ENCODE measurements at regions not wholly inside any gene's neighbourhood (a gene's known extent, or its start where the extent isn't known, plus 50 kb on each side); places are given as distances from the start of the nearest gene placed in this dataset.

GRCh38 chr1:65486613-65487012 lies 66.1 kb downstream of the LEPR start:
- Mint-ChIP-seq H3K27me3 (no peaks in the 10 kb centered on the region), H3K27ac (no peak overlapping the region), H3K4me3 (no peak overlapping the region), H3K9me3 (no peaks in the 10 kb centered on the region), H3K4me1 (no peaks in the 10 kb centered on the region), H3K36me3 (ENCODE audit: low read depth) (no peaks in the 10 kb centered on the region)
- CTCF ChIA-PET = interaction anchor here (1.4 kb wide), 1 partner anchor 11 kb away, joined by 3 read pairs; no protein-coding TSS in a partner anchor
- DNase-seq = no peak
- POLR2A ChIA-PET = no interaction called here

GRCh38 chr1:65489481-65489880 lies 69.0 kb downstream of the LEPR start:
- H3K9me3 Mint-ChIP-seq = no peaks in the 10 kb centered on the region
- no peaks in the 10 kb centered on the region for H3K27me3 Mint-ChIP-seq
- no peaks in the 10 kb centered on the region for H3K4me1 Mint-ChIP-seq
- POLR2A ChIA-PET = no interaction called here
- H3K27ac Mint-ChIP-seq = no peak overlapping the region
- CTCF ChIA-PET = no interaction called here
- no peaks in the 10 kb centered on the region for H3K36me3 Mint-ChIP-seq (ENCODE audit: low read depth)
- H3K4me3 Mint-ChIP-seq = no peak overlapping the region
- DNase-seq = no peak

GRCh38 chr1:65490231-65491009 lies 70.0 kb downstream of the LEPR start:
- DNase-seq = no peak
- Mint-ChIP-seq H3K27me3 (no peaks in the 10 kb centered on the region), H3K4me1 (no peaks in the 10 kb centered on the region), H3K9me3 (no peaks in the 10 kb centered on the region), H3K4me3 (no peak overlapping the region), H3K27ac (no peak overlapping the region), H3K36me3 (ENCODE audit: low read depth) (no peaks in the 10 kb centered on the region)
- ChIA-PET POLR2A (no interaction called here), CTCF (no interaction called here)

- ChIA-PET CTCF (interaction anchor here (1.7 kb wide), 1 partner anchor 12 kb away, joined by 7 read pairs; no protein-coding TSS in a partner anchor), POLR2A (no interaction called here)
- no peaks in the 10 kb centered on the region for H3K4me1 Mint-ChIP-seq
- no peak overlapping the region for H3K4me3 Mint-ChIP-seq
- H3K9me3 Mint-ChIP-seq = no peaks in the 10 kb centered on the region
- H3K27me3 Mint-ChIP-seq = no peaks in the 10 kb centered on the region
- no peak for DNase-seq
- no peaks in the 10 kb centered on the region for H3K36me3 Mint-ChIP-seq (ENCODE audit: low read depth)
- no peak overlapping the region for H3K27ac Mint-ChIP-seq
These were observed 71.0 kb downstream of the LEPR start for GRCh38 chr1:65491472-65491871.

- H3K9me3 Mint-ChIP-seq = no peaks in the 10 kb centered on the region
- no peaks in the 10 kb centered on the region for H3K36me3 Mint-ChIP-seq (ENCODE audit: low read depth)
- no peak overlapping the region for H3K4me3 Mint-ChIP-seq
- H3K4me1 Mint-ChIP-seq = no peaks in the 10 kb centered on the region
- no peak for DNase-seq
- POLR2A ChIA-PET = no interaction called here
- H3K27ac Mint-ChIP-seq = no peak overlapping the region
- CTCF ChIA-PET = no interaction called here
- no peaks in the 10 kb centered on the region for H3K27me3 Mint-ChIP-seq
These were observed 73.3 kb downstream of the LEPR start for GRCh38 chr1:65493802-65494201.

- H3K27me3 Mint-ChIP-seq = no peaks in the 10 kb centered on the region
- no peak overlapping the region for H3K4me3 Mint-ChIP-seq
- no peaks in the 10 kb centered on the region for H3K36me3 Mint-ChIP-seq (ENCODE audit: low read depth)
- DNase-seq = no peak
- H3K4me1 Mint-ChIP-seq = no peaks in the 10 kb centered on the region
- ChIA-PET CTCF (no interaction called here), POLR2A (no interaction called here)
- no peaks in the 10 kb centered on the region for H3K9me3 Mint-ChIP-seq
- no peak overlapping the region for H3K27ac Mint-ChIP-seq
These were observed 74.2 kb downstream of the LEPR start for GRCh38 chr1:65494671-65495070.

- CTCF ChIA-PET = no interaction called here
- H3K9me3 Mint-ChIP-seq = no peaks in the 10 kb centered on the region
These were observed 74.7 kb downstream of the LEPR start for GRCh38 chr1:65495137-65495536.

GRCh38 chr1:65497256-65497830 lies 76.9 kb downstream of the LEPR start:
- Mint-ChIP-seq H3K9me3 (no peaks in the 10 kb centered on the region), H3K4me3 (no peak overlapping the region), H3K36me3 (ENCODE audit: low read depth) (no peaks in the 10 kb centered on the region), H3K4me1 (no peaks in the 10 kb centered on the region), H3K27me3 (no peaks in the 10 kb centered on the region), H3K27ac (no peak overlapping the region)
- CTCF ChIA-PET = no interaction called here
- no peak for DNase-seq
- POLR2A ChIA-PET = no interaction called here

More at GRCh38 chr1:65495137-65495536, 74.7 kb downstream of the LEPR start:
- no peak overlapping the region for H3K27ac Mint-ChIP-seq
- no peak overlapping the region for H3K4me3 Mint-ChIP-seq
- POLR2A ChIA-PET = no interaction called here
- H3K36me3 Mint-ChIP-seq (ENCODE audit: low read depth) = no peaks in the 10 kb centered on the region
- no peaks in the 10 kb centered on the region for H3K27me3 Mint-ChIP-seq
- no peaks in the 10 kb centered on the region for H3K4me1 Mint-ChIP-seq
- DNase-seq = no peak

GRCh38 chr1:65503427-65503826 lies 83.0 kb downstream of the LEPR start:
- H3K4me1 Mint-ChIP-seq = no peaks in the 10 kb centered on the region
- CTCF ChIA-PET = no interaction called here

GRCh38 chr1:65504263-65504662 lies 83.8 kb downstream of the LEPR start:
- no peaks in the 10 kb centered on the region for H3K4me1 Mint-ChIP-seq
- no peaks in the 10 kb centered on the region for H3K36me3 Mint-ChIP-seq (ENCODE audit: low read depth)
- POLR2A ChIA-PET = no interaction called here
- H3K27me3 Mint-ChIP-seq = peaks cover 2% of the 10 kb centered on the region
- no peak overlapping the region for H3K4me3 Mint-ChIP-seq
- DNase-seq = no peak
- H3K27ac Mint-ChIP-seq = no peak overlapping the region
- CTCF ChIA-PET = no interaction called here
- no peaks in the 10 kb centered on the region for H3K9me3 Mint-ChIP-seq

More at GRCh38 chr1:65503427-65503826, 83.0 kb downstream of the LEPR start:
- H3K9me3 Mint-ChIP-seq = no peaks in the 10 kb centered on the region
- no peak overlapping the region for H3K27ac Mint-ChIP-seq
- POLR2A ChIA-PET = no interaction called here
- no peak overlapping the region for H3K4me3 Mint-ChIP-seq
- peaks cover 2% of the 10 kb centered on the region for H3K27me3 Mint-ChIP-seq
- DNase-seq = no peak
- no peaks in the 10 kb centered on the region for H3K36me3 Mint-ChIP-seq (ENCODE audit: low read depth)

GRCh38 chr1:65505547-65506300 lies 85.3 kb downstream of the LEPR start:
- no peaks in the 10 kb centered on the region for H3K36me3 Mint-ChIP-seq (ENCODE audit: low read depth)
- DNase-seq = no peak
- H3K4me3 Mint-ChIP-seq = no peak overlapping the region
- H3K9me3 Mint-ChIP-seq = no peaks in the 10 kb centered on the region
- H3K27ac Mint-ChIP-seq = no peak overlapping the region
- H3K27me3 Mint-ChIP-seq = peaks cover 2% of the 10 kb centered on the region
- no peaks in the 10 kb centered on the region for H3K4me1 Mint-ChIP-seq
- ChIA-PET CTCF (interaction anchor here (0.5 kb wide), 2 partner anchors 195 to 270 kb away, joined by 4 read pairs; no protein-coding TSS in a partner anchor), POLR2A (no interaction called here)

- H3K9me3 Mint-ChIP-seq = no peaks in the 10 kb centered on the region
- ChIA-PET CTCF (no interaction called here), POLR2A (no interaction called here)
- no peak for DNase-seq
- no peak overlapping the region for H3K27ac Mint-ChIP-seq
- no peak overlapping the region for H3K4me3 Mint-ChIP-seq
- no peaks in the 10 kb centered on the region for H3K4me1 Mint-ChIP-seq
- H3K27me3 Mint-ChIP-seq = peaks cover 2% of the 10 kb centered on the region
- no peaks in the 10 kb centered on the region for H3K36me3 Mint-ChIP-seq (ENCODE audit: low read depth)
These were observed 87.6 kb downstream of the LEPR start for GRCh38 chr1:65508051-65508450.

- H3K4me3 Mint-ChIP-seq = no peak overlapping the region
- no peak overlapping the region for H3K27ac Mint-ChIP-seq
- ChIA-PET POLR2A (no interaction called here), CTCF (no interaction called here)
- no peaks in the 10 kb centered on the region for H3K4me1 Mint-ChIP-seq
- no peaks in the 10 kb centered on the region for H3K27me3 Mint-ChIP-seq
- no peak for DNase-seq
- no peaks in the 10 kb centered on the region for H3K9me3 Mint-ChIP-seq
- H3K36me3 Mint-ChIP-seq (ENCODE audit: low read depth) = no peaks in the 10 kb centered on the region
These were observed 89.6 kb downstream of the LEPR start for GRCh38 chr1:65509912-65510680.

Data from activated CD4-positive, alpha-beta T cell treated with anti-CD3 and anti-CD28 coated beads, Interleukin-2, amount 10 ng/mL, durations not matched to agents 7 days and 5 days (primary cell).